Stimulated activated CD8-positive, alpha-beta memory T cell treated with anti-CD3 and anti-CD28 coated beads, Interleukin-15, amount 100 ng/mL, for 24 hours (primary cell): ENCODE measurements at regions not wholly inside any gene's neighbourhood (a gene's known extent, or its start where the extent isn't known, plus 50 kb on each side); places are given as distances from the start of the nearest gene placed in this dataset.
"Not testable (repeated sequence)": the region's sequence is repeated elsewhere in the genome, so short reads cannot be mapped to it uniquely, and the experiment has no call there.

Experiments
- DNase-seq: peaks from one replicate; pipeline ENCODE4 v3.0.0-alpha.2; 2020; ENCODE audit warnings: low read depth

GRCh38 chr2:176854878-176855277, 357.7 kb upstream of the HNRNPA3 start:
- no peak for DNase-seq

- no peak for DNase-seq
These were observed 355.9 kb upstream of the HNRNPA3 start for GRCh38 chr2:176856683-176857082.

- DNase-seq = no peak
These were observed 347.3 kb upstream of the HNRNPA3 start for GRCh38 chr2:176865336-176865735.

GRCh38 chr2:176872406-176872805, 340.2 kb upstream of the HNRNPA3 start:
- DNase-seq = no peak

- DNase-seq = no peak
These were observed 339.2 kb upstream of the HNRNPA3 start for GRCh38 chr2:176873403-176873802.

- DNase-seq = no peak
These were observed 336.0 kb upstream of the HNRNPA3 start for GRCh38 chr2:176876493-176877103.

- no peak for DNase-seq
These were observed 333.1 kb upstream of the HNRNPA3 start for GRCh38 chr2:176879426-176879995.

GRCh38 chr2:176882045-176882444, 330.5 kb upstream of the HNRNPA3 start:
- not testable (repeated sequence) for DNase-seq

- DNase-seq = no peak
These were observed 327.5 kb upstream of the HNRNPA3 start for GRCh38 chr2:176885001-176885643.

GRCh38 chr2:176885661-176886060, 326.9 kb upstream of the HNRNPA3 start:
- DNase-seq = no peak

- DNase-seq = no peak
These were observed 321.5 kb upstream of the HNRNPA3 start for GRCh38 chr2:176891105-176891504.

- no peak for DNase-seq
These were observed 320.7 kb upstream of the HNRNPA3 start for GRCh38 chr2:176891857-176892256.

- no peak for DNase-seq
These were observed 319.8 kb upstream of the HNRNPA3 start for GRCh38 chr2:176892676-176893226.

- DNase-seq = no peak
These were observed 317.4 kb upstream of the HNRNPA3 start for GRCh38 chr2:176895158-176895557.

GRCh38 chr2:176902454-176902853, 310.1 kb upstream of the HNRNPA3 start:
- DNase-seq = no peak

- not testable (repeated sequence) for DNase-seq
These were observed 308.5 kb upstream of the HNRNPA3 start for GRCh38 chr2:176904053-176904452.

GRCh38 chr2:176907341-176907740, 305.3 kb upstream of the HNRNPA3 start:
- no peak for DNase-seq

- no peak for DNase-seq
These were observed 301.8 kb upstream of the HNRNPA3 start for GRCh38 chr2:176910828-176911227.

GRCh38 chr2:176913955-176914354, 298.6 kb upstream of the HNRNPA3 start:
- DNase-seq = no peak

GRCh38 chr2:176914371-176914770, 298.2 kb upstream of the HNRNPA3 start:
- no peak for DNase-seq

GRCh38 chr2:176922545-176922944, 290.0 kb upstream of the HNRNPA3 start:
- not testable (repeated sequence) for DNase-seq

- no peak for DNase-seq
These were observed 289.4 kb upstream of the HNRNPA3 start for GRCh38 chr2:176923205-176923604.

- no peak for DNase-seq
These were observed 287.6 kb upstream of the HNRNPA3 start for GRCh38 chr2:176924909-176925534.
